Daoy (cell line): ENCODE measurements at regions not wholly inside any gene's neighbourhood (a gene's known extent, or its start where the extent isn't known, plus 50 kb on each side); places are given as distances from the start of the nearest gene placed in this dataset.
A peak's percentile ranks its signal among the peaks of the same experiment; 100 is the strongest.
"Not testable (repeated sequence)": the region's sequence is repeated elsewhere in the genome, so short reads cannot be mapped to it uniquely, and the experiment has no call there.

Experiments
- DNase-seq: peaks from one replicate; pipeline ENCODE4 v3.0.0-alpha.2; 2015; ENCODE audit warnings: low read depth

DNA sequence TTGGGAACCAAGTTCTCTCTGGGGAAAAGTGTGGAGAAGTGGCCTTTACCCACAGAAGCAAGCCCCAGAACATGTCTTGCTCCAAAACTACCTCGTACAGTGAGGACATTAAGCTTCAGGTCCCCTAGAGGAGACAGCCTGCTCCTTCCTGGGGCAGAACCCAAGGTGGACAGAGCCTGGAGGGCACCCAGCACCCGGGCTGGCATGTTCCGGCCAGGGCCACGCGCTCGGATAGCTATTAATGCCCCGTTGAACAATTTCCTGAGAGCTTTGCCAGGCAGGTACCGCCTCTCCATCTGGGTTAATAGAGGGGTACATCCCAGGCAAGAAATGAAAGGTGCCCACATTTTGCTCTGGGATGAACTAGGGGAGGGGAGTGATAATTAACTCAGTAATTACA is 169.0 kb upstream of the GRK3 start:
- no peak for DNase-seq

DNA sequence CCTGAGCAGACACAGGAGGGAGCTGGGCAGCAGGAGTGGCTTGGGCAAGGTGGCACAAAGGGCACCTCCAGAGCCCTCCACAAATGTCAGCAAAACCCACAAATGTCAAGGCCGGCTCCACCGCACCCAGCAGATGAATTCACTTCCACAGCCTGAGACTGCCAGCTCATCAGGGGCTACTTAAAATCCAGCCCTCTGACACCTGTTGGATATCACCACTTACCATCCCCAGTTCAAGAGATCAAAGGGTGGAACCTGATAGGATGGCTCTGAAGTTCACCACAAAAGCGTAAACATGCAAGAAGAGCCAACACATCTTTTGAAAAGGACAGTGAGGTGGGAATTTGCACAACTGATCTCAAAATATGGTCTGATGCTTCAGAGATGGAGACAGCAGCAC is 168.6 kb upstream of the GRK3 start:
- no peak for DNase-seq

DNA sequence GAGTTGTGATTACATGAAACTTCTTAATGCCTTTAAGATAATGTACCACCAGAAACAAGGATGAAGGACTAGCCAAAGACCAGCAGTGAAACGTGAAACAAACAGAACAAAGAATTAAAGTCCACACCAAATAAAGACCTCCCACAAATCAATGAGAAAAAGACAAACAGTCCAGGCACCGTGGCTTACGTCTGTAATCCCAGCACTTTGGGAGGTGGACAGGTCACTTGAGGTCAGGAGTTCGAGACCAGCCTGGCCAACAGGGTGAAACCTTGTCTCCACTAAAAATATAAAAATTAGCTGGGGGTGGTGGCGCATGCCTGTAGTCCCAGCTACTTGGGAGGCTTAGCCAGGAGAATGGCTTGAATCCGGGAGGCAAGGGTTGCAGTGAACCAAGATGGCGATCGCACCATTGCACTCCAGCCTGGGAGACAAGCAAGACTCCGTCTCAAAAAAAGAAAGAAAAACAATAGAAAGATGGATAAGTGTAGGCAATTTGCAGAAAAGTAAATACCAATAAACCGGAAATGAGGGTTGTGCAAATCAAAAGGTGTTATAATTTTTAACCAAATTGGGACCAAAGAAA is 167.8 kb upstream of the GRK3 start:
- no peak for DNase-seq

DNA sequence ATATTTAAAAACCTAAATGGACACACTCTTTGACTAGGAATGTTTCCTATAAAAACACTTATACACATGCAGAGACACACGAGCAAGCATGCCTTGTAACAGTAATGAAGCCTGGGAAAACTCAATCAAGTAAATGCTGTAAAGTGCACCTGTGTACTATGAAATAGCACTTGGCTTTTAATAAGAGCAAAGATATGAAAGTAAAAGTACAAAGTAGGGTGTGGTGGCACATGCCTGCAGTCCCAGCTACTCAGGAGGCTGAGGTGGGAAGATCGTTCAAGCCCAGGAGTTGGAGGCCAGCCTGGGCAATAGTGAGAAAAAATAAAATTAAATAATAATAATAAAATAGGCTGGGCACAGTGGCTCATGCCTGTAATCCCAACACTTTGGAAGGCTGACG is 166.9 kb upstream of the GRK3 start:
- DNase-seq, result no peak

DNA sequence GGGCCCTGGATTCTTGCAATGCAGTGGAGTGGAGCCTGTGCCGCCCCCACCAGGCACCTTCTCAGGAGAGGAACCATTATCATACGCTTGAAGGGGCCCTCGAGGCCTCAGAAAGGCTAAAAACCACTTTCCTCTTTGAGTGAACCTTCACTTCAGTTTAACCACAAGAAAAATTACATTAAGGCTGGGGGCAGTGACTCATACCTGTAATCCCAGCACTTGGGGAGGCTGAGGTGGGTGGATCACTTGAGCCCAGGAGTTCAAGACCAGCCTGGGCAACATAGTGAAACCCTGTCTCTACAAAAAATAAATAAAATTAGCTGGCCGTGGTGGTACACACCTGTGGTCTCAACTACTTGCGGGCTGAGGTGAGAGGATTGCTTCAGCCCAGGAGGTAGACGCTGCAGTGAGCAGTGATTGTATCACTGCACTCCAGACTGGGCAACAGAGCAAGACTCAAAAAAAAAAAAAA is 165.8 kb upstream of the GRK3 start:
- peak; percentile 76 for DNase-seq

DNA sequence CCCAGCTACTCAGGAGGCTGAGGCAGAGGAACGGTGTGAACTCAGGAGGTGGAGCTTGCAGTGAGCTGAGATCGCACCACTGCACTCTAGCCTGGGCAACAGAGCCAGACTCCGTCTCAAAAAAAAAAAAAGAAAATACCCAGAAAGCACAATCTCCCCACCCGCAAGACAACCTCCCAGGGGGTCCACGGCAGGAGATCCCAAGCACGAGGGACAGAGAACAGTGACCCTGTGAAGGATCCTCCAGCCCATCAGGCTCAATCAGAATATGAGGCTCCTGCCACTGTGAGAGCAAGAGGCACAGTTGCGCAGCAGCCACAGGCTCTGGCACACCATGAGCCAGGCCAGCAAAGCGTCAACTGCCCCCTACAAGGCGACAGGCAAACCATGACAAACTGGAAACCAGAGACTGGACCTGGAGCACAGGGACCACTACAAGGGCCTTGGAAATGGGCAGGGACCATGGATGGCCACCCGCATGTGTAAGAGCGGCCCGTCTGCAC is 164.8 kb upstream of the GRK3 start:
- DNase-seq, result peak; percentile 20

DNA sequence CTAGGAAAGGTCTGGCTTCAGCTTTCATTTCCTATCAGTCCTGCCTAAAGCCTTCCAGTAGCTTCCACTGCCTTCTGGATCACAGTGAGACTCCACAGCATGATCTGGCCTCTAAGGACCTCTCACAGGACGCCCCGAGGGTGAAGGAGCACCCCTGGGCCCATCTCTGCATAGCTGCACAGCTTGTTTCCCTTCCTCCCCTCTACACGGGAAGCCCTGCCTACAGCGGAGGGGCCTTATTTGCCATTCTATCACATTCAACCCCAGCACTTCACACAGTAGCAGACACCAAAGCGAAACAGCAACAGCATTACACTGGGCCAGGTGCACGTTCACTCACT is 162.3 kb upstream of the GRK3 start:
- DNase-seq, result no peak

DNA sequence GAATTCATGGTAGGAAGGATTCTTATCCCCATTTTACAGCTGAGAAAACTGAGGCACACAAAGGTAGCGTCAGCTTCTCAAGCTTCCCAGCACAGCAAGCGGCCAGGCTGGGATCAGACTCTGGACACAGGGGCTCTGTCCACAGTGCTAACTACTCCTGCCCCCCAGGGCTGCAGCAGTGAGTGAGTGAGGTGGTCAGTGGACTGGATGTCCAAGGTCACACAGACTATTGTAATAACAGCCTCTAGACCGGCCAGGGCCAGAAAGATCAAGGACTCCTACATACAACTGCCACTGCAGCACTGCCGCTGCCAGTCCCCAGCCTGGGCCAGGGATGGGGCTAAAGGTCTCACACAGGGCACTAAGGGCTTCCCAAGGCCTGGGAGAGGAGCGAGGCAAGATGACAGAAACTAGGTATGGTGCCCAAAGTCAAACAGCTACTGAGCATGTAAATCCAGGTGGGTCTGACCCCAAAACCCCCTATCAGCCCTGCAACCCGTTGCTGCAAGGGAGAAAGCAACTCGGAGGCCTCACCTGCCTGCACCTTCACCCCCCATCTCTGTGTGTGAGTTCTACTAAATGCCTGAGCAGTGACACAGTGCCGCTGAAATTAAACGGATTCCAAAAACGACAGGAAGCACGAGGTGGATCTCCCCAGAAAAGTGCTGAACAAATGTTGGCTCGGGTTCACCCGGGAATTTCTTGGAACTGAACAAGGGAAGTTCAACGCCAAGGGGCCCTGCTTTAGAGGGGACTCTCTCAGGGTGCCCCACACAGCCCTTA is 161.8 kb upstream of the GRK3 start:
- DNase-seq, result peak; percentile 78

DNA sequence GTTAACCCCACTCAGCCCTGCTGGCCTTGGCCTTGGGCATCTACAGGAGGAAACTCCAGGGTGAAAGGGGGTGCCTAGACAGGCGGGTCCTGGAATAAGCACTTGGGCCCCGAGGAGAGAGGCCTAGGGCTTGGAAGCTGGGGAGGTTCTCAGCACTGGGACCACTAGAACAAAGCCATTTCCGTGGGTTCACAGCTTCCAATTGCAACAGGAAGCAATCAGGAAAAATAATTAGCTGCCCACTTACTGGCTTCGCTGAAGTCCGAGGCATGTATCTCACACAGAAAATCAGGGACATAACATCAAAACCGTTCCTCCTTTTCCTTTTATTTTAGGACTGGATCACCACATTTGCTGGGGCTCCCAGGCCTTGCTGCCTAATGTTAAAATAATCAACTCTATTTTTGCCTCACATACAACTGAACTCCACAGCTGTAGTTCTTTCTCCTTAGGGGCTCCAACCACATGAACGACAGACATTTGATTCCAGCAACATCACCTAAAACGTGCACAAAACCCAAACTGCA is 161.1 kb upstream of the GRK3 start:
- peak; percentile 18 for DNase-seq

DNA sequence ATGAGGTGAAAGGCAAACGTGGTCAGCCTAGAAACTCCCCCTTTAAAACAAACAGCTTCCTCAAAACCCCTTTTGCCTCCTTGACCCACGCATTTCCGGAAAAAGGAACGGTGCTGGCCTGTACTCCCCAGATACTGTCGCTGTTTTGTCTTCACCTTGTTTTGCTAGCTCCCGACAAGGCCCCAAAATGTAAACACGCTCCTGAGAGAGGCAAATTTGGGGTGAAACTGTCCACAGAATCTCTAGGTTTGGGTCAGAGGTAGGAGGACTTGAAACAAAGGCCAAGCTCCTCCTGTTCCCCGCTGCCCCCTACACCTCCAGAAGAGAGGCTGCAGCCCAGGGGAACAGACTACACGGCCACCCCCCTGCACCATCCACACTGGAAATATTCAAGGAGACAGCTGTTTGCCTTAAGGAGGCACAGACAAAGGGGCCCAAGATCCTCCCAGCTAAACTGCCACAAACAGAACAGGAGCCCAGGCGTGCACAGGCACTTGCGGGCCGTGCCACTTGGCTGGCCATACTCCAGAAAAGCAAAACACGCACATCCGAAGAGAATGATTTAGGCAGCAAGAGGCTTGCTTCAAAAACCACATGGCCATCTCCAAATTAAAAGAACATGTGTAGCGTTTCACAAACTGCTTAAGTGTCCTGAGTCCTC is 160.5 kb upstream of the GRK3 start:
- DNase-seq, result peak; percentile 32

DNA sequence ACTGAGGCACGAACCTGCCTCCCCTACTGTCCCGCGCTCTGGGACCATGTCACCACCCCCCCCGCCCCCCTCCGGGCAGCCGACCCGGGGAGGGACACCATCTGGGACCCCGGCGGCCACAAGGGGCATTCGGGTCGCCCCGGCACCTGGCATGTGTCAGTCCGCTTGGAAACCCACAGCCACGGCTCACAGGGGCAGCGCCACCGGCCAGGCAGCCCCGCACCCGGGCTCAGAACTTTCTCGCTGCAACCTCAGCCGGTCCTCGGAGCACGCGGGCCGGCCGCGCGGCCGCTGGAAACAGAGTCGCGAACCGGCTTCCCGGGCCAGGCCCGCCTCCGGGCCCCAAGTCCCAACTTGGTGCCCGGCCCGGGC is 159.9 kb upstream of the GRK3 start:
- no peak for DNase-seq

DNA sequence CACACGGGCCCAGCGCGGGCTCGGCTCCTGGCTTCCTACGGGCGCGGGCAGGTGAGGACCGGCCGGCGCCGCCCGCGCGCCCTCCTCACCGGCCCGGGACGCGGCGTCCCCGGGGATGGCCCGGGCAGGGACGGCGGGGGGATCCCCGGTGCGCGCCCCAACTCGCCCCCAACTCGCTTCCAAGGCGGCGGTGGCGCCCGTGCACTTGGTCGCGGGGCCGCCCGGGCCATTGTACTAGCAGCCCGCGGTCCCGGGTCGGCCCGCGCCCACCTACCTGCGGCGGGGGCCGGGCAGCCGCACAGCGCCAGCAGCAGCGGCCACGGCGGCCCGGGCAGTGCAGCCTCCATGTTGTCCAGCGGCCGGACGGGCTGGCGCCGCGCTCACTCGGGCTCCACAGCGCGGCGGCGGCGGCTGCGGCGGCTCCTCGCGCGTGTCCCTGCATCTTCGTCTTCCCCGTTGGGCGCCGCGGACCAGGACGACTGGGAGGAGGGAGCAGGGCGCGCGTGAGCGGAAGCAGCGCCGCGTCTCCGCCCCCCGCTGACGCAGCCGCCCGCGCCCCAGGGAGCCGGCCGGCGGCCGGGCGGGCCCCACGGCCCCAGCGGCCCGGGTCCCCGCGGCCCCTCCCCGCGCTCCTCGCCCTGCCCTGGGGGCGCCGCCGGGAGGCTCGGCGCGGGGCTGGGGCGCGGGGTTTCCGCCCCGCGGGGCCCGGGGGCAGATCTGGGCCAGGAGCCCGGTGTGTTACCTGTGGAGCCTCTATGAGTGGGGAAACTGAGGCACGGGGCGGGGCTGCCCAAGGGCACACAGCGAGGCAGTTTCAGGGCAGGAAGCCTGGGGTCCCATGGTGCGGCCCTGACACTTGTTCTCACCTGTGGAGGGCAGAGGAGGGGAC is 159.3 kb upstream of the GRK3 start:
- peak; percentile 76 for DNase-seq

DNA sequence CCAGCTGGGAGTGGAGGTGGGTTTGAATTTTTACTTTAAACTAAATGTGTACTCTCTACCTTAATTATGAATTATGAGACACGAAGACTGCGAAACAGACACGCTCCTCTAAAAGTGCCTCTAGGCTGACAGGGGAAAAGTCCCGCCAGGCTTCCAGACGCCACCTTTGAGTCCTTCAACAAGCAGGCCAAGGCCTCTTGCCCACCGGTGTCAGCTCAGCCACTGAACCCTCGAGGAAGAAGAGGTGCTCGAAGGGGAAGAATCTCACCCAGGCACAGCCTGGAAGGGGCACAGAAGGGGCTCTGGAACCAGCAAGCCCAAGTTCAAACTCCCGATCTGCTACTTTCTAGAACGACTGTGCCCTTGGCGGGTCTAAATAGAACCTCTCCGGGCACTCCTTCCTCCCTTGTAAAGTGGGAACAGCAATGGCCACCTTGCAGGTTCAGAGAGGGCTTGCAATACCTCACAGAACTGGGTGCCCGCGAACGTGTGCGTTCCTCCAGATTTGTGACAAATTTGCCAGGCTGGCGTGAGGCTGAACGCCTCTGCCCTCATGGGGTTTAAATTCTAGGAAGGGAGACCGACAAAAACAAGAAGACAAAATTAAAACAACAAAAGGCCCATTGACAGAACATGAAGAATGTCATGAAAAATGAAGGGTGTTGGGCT is 158.5 kb upstream of the GRK3 start:
- no peak for DNase-seq

DNA sequence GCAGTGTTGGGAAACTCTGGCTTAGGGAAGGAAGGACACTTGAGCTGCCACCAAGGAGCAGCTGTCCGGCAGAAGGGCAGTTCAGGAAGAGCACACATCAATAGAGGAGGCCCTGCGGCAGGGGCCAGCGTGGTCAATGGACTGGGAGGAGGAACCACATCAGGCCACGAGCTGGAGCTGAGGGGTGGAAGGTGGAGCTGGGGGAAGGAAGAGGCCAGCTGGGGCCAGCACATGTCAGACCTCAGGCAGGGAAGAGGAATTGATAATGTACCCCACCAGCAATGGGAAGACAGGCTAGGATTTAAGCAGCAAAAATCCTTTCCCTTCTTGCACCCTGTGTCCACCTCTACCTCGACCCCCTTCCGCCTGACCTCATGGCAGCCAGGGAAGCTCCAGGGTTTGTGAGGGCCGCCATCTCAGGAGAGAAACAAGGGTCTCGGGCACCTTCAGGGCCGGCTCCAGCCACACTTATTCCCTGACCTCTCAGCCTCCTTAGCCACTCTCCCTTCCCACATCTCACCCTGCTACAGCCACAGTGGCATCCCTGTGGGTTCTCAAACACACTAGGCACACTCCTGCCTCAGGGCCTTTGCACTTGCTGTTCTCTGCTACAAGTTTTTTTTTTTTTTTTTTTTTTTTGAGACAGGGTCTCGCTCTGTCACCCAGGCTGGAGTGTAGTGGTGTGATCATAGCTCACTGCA is 157.8 kb upstream of the GRK3 start:
- DNase-seq, result no peak

DNA sequence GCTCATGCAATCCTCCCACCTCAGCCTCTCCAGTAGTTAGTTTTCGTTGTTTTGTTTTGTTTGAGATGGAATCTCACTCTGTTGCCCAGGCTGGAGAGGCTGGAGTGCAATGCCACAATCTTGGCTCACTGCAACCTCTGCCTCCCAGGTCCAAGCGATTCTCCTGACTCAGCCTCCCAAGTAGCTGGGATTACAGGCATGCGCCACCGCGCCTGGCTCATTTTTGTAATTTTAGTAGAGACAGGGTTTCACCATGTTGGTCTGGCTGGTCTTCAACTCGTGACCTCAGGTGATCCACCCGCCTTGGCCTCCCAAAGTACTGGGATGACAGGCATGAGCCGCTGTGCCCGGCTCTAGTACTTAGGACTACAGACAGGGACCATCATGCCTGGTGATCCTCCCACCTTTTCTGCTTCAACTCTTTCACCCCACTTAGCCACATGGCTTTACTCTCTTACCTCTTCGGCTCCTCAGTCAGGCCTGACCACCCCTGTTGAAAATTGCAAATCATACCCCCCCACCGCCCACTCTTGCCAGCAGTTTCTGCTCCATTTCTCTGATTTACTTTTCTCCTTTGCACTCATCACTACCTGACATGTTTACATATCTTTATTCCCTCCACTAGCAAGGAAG is 157.1 kb upstream of the GRK3 start:
- no peak for DNase-seq

DNA sequence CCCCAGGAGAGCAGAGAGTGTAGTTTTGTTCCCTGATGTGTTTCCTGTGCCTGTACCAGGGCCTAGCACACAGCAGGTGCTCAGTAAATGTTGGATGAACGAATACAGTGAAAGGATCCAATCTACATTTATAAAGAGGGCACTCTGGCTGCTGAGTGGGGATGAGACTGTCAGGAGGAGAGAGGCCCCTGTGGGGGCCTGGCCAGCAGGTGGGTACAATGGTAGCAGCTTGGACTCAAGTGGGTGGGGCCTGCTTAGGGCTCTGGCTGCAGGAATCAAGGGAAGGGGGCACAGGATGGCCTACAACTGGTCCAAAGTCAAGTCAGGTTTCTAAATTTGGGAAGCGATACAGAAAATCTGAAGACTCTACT is 156.6 kb upstream of the GRK3 start:
- DNase-seq, result no peak

DNA sequence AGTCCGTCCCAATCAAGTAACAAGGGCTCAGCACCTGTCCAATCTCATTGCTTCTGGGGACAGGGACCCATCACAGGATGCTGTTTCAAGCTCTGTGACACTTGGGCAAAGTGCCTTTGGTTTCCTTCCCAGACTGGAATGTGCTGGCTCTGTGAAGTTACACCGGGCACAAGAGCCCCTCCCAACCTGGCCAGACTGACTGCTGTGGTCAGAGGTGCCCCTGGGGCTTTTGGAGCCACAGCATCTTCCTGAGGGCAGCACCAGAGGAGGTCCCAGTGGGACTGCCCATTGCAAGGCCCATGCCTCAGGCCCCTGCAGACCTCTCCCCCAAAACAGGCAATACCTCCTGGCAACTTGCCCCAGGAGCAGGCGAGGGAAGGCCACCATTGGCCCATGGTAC is 155.2 kb upstream of the GRK3 start:
- no peak for DNase-seq

DNA sequence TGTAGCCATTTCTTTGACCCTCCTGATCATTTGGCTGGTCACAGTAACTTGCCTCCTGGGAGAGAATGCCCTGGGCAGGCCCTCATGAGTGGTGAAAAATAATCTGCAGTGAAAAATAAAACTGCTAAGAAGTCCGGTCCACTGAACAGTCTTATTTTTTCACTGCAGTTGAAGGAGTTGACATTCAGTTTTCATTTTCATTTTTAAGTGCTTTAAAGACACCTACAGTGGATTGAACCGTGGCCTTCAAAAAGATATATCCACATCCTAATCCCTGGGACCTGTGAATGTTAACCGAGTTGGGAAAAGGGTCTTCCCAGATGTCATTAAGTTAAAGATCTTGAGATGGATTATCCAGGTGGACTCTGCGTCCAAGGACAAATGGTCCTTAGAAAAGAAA is 153.6 kb upstream of the GRK3 start:
- no peak for DNase-seq

DNA sequence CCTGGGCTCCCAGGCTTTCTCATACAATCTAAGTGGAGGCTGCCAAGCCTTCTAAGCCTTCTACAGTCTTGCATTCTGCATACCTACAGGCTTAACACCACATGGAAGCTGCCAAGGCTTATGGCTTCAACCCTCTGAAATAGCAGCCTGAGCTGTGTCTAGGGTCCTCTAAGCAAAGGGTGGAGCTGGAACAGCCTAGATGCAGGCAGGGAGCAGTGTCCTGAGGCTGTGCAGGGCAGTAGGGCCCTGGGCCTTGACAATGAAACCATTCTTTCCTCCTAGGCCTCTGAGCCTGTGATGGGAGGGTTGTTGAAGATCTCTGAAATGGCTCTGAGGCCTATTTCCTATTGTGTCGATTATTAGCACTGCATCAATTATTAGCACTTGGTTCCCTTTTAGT is 150.9 kb upstream of the GRK3 start:
- DNase-seq, result no peak

DNA sequence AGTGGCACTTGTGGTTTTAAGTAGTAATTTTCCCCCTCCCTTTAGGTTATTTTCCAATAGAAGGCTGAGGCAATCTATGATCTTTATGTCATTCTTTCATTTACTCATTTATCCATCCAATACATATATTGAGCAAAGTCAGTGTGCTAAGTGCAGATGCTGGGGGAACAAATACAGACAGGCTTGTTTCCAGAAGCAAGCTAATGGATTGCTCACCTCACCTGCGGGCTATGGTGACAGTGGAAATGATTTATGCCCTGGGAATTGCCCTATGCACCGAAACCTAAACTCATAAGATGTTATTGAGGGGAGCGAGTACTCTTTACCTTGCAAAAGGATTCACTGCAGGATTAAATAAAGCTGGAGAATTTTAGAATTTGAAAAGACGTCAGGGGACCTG is 148.7 kb upstream of the GRK3 start:
- DNase-seq, result not testable (repeated sequence)
